GM06990 (cell line): ENCODE measurements at regions not wholly inside any gene's neighbourhood (a gene's known extent, or its start where the extent isn't known, plus 50 kb on each side); places are given as distances from the start of the nearest gene placed in this dataset.

Experiments
- DNase-seq: peaks from one replicate; pipeline ENCODE4 v3.0.0-alpha.2; 2011; ENCODE audit not compliant: insufficient read length; ENCODE audit errors: extremely low read depth
- H3K27me3 ChIP-seq: replicated peaks from 2 replicates; pipeline ENCODE4 v1.6.0; 2011; ENCODE audit warnings: low read length; ENCODE audit not compliant: control insufficient read depth, insufficient read depth
- H3K36me3 ChIP-seq: 2 replicates; pipeline ENCODE4 v1.5.1; 2011; ENCODE audit warnings: low read length; ENCODE audit not compliant: control insufficient read depth, insufficient read depth
- H3K4me3 ChIP-seq: replicated peaks from 2 replicates; pipeline ENCODE4 v1.5.1; 2011; ENCODE audit warnings: low read depth, mild to moderate bottlenecking, control low read depth, low read length
- TF ChIP-seq, protein P1 (sequence below): IDR thresholded peaks from 2 replicates; pipeline ENCODE4 v1.5.1; 2011; ENCODE audit warnings: low read length, control low read depth, mild to moderate bottlenecking, inconsistent platforms; ENCODE audit not compliant: insufficient read depth, poor library complexity, severe bottlenecking

DNA sequence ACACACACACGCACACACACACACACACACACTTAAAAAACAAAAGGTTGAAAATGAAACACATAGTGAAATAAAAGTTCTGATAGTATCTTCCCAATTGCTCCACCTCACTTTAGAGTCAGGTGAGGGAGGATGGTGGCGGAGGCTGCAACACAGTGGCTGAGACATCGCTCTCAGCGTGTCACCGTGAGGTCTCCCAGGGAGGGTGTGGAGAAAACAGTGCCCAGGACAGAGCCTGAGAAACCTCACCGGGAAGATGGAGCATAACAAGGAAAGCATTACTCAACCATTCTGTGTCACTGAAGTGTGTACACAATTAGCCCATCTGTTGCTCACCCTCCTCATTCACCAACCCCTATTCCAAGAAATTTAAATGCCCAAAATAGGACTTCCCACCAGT is 111.4 kb upstream of the USP29 start:
- TF ChIP-seq, protein P1, sequence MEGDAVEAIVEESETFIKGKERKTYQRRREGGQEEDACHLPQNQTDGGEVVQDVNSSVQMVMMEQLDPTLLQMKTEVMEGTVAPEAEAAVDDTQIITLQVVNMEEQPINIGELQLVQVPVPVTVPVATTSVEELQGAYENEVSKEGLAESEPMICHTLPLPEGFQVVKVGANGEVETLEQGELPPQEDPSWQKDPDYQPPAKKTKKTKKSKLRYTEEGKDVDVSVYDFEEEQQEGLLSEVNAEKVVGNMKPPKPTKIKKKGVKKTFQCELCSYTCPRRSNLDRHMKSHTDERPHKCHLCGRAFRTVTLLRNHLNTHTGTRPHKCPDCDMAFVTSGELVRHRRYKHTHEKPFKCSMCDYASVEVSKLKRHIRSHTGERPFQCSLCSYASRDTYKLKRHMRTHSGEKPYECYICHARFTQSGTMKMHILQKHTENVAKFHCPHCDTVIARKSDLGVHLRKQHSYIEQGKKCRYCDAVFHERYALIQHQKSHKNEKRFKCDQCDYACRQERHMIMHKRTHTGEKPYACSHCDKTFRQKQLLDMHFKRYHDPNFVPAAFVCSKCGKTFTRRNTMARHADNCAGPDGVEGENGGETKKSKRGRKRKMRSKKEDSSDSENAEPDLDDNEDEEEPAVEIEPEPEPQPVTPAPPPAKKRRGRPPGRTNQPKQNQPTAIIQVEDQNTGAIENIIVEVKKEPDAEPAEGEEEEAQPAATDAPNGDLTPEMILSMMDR: no peak
- H3K27me3 ChIP-seq: no peaks in the 10 kb centered on the region
- no peaks in the 10 kb centered on the region for H3K36me3 ChIP-seq
- no peak for DNase-seq
- no peak overlapping the region for H3K4me3 ChIP-seq

DNA sequence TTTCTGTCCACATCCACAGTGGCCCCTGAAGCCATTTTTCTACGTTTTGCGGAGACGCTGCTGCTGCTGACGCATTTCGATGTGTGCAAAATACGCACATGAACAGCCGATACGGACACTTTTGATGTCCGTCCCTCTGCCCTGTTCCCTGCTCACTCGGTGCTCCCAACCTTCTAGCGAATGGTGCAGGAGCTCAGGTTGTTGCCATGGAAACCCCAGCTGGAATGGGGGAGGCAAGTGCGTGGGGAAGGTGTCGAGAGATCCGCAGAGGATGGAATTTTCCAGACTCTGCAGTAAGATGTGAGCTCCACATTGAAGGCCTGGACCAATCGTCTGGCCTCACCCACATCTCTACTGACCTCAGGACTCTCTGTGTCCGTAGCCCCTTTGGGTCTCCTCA is 109.2 kb upstream of the USP29 start:
- H3K4me3 ChIP-seq: no peak overlapping the region
- TF ChIP-seq, protein P1: no peak
- no peaks in the 10 kb centered on the region for H3K36me3 ChIP-seq
- no peak for DNase-seq
- H3K27me3 ChIP-seq: no peaks in the 10 kb centered on the region

DNA sequence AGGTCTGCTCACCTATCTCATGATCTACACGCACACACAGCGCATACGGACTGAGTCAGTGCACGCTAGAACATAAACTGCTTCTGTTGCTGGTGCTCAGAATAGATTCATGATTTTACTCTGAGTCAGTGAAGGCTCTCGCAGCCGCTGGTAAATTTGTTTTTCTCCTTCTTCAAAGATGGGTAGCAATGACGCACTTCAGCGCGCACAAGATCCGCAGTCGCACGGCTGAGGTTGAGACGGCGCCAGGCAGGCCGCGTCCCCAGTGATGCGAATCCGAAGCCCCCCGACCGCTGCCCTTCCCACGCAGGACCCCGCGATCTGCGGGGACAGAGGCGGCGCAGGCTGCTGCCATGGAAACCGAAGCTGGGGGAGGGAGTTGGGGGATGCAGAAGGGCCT is 103.7 kb upstream of the USP29 start:
- TF ChIP-seq, protein P1: no peak
- DNase-seq: no peak
- no peaks in the 10 kb centered on the region for H3K36me3 ChIP-seq

DNA sequence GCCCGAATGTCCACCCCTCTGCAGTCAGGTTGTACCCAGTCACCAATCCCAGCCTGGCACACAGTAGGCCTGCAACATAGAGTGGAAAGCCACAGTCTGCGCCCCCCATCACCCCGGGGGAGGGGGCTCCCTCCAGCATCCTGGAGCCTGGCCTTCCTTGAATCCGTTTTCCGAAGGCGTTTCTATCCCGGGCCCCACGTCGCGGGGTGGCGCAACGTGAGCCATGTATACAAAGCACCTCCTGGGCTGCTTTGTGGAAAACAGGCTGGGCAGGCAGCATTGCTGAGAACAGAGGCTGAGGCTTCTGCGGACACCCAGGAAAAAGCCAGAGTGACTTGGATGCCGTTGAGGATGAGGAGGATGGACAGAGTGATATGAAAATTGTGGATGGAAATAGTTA is 103.3 kb upstream of the USP29 start:
- no peak for DNase-seq
- TF ChIP-seq, protein P1: no peak
- Histone ChIP-seq H3K27me3 (no peaks in the 10 kb centered on the region), H3K36me3 (no peaks in the 10 kb centered on the region), H3K4me3 (no peak overlapping the region)

More for the DNA sequence above, 103.7 kb upstream of the USP29 start:
- Histone ChIP-seq H3K4me3 (no peak overlapping the region), H3K27me3 (no peaks in the 10 kb centered on the region)

DNA sequence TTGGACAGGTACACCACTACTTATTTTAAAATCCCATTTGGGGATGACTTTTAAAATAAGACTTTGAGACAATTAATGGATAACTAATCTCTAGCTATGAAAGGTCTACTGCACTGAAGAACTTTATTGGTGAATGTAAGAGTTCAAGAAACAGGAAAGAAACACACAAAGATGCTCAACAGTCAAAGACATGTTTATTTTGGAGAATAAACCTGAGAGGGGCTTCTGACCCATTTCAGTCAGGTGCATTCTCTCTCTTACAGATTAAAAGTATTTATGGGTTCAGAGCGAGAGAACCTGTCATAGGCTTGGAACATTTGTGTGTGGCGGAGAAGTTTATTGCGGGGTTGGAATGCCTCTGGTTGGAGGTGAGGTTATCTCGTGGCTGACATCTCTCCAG is 94.3 kb upstream of the USP29 start:
- Histone ChIP-seq H3K27me3 (no peaks in the 10 kb centered on the region), H3K36me3 (no peaks in the 10 kb centered on the region), H3K4me3 (no peak overlapping the region)
- no peak for DNase-seq
- TF ChIP-seq, protein P1: no peak

DNA sequence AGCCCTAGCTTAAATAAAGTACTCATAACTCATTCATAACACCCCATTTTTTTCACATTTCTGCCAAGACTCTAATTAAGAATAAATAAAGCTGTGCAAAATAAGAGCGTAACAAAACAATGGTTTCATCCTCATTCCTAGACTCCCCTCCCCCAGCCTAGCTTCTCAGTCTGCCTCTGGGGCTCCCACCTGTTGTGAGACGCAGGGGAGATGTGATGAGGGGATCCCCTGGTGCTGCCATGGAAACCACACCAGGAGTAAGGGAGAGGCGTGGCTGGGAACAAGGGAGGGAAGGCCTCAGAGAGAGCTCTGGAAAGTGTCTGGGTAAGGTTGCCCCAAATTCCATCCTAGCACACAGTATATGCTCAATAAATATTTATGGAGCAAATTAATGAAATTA is 93.3 kb upstream of the USP29 start:
- Histone ChIP-seq H3K27me3 (no peaks in the 10 kb centered on the region), H3K4me3 (no peak overlapping the region), H3K36me3 (no peaks in the 10 kb centered on the region)
- no peak for DNase-seq
- TF ChIP-seq, protein P1: no peak
